GM12874 (cell line): ENCODE measurements at regions not wholly inside any gene's neighbourhood (a gene's known extent, or its start where the extent isn't known, plus 50 kb on each side); places are given as distances from the start of the nearest gene placed in this dataset.

Source experiments
- TF ChIP-seq, protein P1 (sequence below): IDR thresholded peaks from 2 replicates; pipeline ENCODE4 v1.5.1; 2011; ENCODE audit warnings: low read depth, mild to moderate bottlenecking, control low read depth, low read length, moderate library complexity; ENCODE audit not compliant: insufficient read depth

DNA sequence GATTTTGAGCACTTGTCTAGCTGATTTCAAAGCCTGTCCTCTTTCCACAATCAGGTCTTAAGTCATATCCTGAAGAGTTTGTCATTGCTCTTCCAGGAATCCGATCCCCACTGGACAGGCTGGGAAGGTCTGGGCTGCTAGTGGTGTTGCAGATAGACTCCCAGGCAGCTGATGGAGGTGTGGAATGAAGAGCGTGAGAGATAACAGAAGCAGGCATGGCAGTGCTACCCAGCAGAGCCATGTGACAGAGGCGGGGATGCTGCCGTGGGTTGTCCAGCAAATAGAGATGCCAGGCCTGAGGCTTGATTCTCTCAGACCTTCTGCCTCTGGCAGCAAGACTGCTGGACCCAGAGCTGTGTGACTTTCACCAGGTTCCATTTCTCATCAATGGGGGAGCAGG lies 116.5 kb upstream of the EEPD1 start:
- TF ChIP-seq, protein P1, sequence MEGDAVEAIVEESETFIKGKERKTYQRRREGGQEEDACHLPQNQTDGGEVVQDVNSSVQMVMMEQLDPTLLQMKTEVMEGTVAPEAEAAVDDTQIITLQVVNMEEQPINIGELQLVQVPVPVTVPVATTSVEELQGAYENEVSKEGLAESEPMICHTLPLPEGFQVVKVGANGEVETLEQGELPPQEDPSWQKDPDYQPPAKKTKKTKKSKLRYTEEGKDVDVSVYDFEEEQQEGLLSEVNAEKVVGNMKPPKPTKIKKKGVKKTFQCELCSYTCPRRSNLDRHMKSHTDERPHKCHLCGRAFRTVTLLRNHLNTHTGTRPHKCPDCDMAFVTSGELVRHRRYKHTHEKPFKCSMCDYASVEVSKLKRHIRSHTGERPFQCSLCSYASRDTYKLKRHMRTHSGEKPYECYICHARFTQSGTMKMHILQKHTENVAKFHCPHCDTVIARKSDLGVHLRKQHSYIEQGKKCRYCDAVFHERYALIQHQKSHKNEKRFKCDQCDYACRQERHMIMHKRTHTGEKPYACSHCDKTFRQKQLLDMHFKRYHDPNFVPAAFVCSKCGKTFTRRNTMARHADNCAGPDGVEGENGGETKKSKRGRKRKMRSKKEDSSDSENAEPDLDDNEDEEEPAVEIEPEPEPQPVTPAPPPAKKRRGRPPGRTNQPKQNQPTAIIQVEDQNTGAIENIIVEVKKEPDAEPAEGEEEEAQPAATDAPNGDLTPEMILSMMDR: no peak

GRCh38 chr7:36037121-36037662 lies 115.9 kb upstream of the EEPD1 start:
- TF ChIP-seq, protein P1: no peak

DNA sequence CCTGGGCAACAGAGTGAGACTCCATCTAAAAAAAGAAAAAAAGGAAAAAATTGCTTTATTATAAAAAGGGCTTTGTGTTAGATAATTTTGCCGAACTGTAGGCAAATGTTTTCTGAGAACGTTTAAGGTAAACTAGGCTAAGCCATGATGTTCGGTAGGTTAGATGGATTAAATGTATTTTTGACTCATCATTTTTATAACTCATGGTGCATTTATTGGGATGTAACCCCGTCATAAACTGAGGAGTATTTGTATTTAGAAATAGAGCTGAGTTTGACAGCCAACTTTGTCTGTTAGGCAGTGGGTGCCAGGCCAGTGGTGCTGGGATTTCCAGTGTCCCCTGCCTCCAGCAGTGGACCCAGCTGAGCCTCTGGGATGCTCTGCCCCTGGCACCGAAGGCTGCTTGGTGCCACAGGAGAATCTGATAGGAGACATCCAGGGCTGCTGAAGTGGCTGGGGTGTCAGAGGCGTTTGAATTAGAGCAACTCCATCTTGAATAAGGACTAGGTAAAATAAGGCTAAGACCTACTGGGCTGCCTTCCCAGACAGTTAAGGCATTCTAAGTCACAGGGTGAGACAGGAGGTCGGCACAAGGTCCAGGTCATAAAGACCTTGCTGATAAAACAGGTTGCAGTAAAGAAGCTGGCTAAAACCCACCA lies 114.9 kb upstream of the EEPD1 start:
- TF ChIP-seq, protein P1: no peak

GRCh38 chr7:36039243-36039642 lies 113.8 kb upstream of the EEPD1 start:
- TF ChIP-seq, protein P1: no peak

- TF ChIP-seq, protein P1: no peak
Measured at GRCh38 chr7:36039671-36040070, 113.4 kb upstream of the EEPD1 start.

GRCh38 chr7:36040679-36041078 lies 112.4 kb upstream of the EEPD1 start:
- TF ChIP-seq, protein P1: no peak

- TF ChIP-seq, protein P1: no peak
Measured at GRCh38 chr7:36044101-36044892, 108.8 kb upstream of the EEPD1 start.
